ENCODE measurements at regions not wholly inside any gene's neighbourhood (a gene's known extent, or its start where the extent isn't known, plus 50 kb on each side); places are given as distances from the start of the nearest gene placed in this dataset.
A peak's percentile ranks its signal among the peaks of the same experiment; 100 is the strongest.

- ChIA-PET CTCF (ENCODE audit: low intra/inter-chr PET ratio) (no interaction called here), POLR2A (no interaction called here)
- no peaks in the 10 kb centered on the region for H3K36me3 ChIP-seq (ENCODE audit: control insufficient read depth, insufficient read depth, low read length)
- H3K4me1 ChIP-seq (replicated peaks in 1 of 2; ENCODE audit: control insufficient read depth in 2 of 2, insufficient read depth in 2 of 2, low read length in 2 of 2): no peaks in the 10 kb centered on the region
- no peak overlapping the region for H3K4me2 ChIP-seq (ENCODE audit: insufficient read depth, low read length)
- H3K4me3 ChIP-seq: no peak overlapping the region
- WGBS (ENCODE audit: insufficient coverage, low coverage, missing lambda C conversion rate): 0% methylated on average over 4 of the region's 4 CpGs
- H3K27me3 ChIP-seq (ENCODE audit: control insufficient read depth in 2 of 2, insufficient read depth in 2 of 2, low read length in 2 of 2): no peaks in the 10 kb centered on the region
- TF ChIP-seq MAFF (IDR thresholded peaks at IDR 0.05; ENCODE audit: low read length): peak; percentile 15; the same call in 1 of the 2 replicates
- peak; percentile 33; the same call in 1 of the 2 replicates for TF ChIP-seq ZNF316 (IDR thresholded peaks at IDR 0.05)
- TF ChIP-seq MAFK (IDR thresholded peaks at IDR 0.05; ENCODE audit: low read length): 0 out of 2 replicates have a peak, but pooled peaks have one; percentile 17
- 0 out of 2 replicates have a peak, but pooled peaks have one; percentile 13 for TF ChIP-seq MAFG (tag; conservative IDR thresholded peaks at IDR 0.05)
- TF ChIP-seq GABPA (tag; conservative IDR thresholded peaks at IDR 0.05; ENCODE audit: low read depth): no peak
- no peak overlapping the region for H3K27ac ChIP-seq (ENCODE audit: extremely low read depth, low read depth, low read length)
- FAIRE-seq (no peak), ATAC-seq (no peak), DNase-seq (ENCODE audit: extremely low read depth in 1 of 4, low spot score in 3 of 4) (no peak)
- no peaks in the 10 kb centered on the region for H3K9me1 ChIP-seq (ENCODE audit: control insufficient read depth, insufficient read depth, low read length)
- H3K9me3 ChIP-seq (replicated peaks; ENCODE audit: control insufficient read depth, insufficient read depth, low read depth, low read length): no peaks in the 10 kb centered on the region
- no peak overlapping the region for H2AFZ ChIP-seq (ENCODE audit: low read depth, low read length)
- no TSS peak for BruUV-seq (replicated peaks)
- no peaks in the 10 kb centered on the region for H4K20me1 ChIP-seq (replicated peaks; ENCODE audit: control insufficient read depth, insufficient read depth, low read length)
- no peaks in the 10 kb centered on the region for H3K79me2 ChIP-seq (ENCODE audit: control insufficient read depth, insufficient read depth, low read length)
- intact Hi-C loops (cut with micrococcal nuclease) (no loop called here), in situ Hi-C loops (cut with MboI) (no loop called here)
- H3K9ac ChIP-seq (ENCODE audit: insufficient read depth in 1 of 2, low read depth in 2 of 2, low read length in 2 of 2): no peak overlapping the region
These were observed 91.6 kb downstream of the FAT3 start for GRCh38 chr11:92316106-92316809.

- ChIA-PET POLR2A (no interaction called here), CTCF (ENCODE audit: low intra/inter-chr PET ratio) (no interaction called here)
- intact Hi-C loops (cut with micrococcal nuclease) (no loop called here), in situ Hi-C loops (cut with MboI) (no loop called here)
- no peak overlapping the region for H3K27ac ChIP-seq (ENCODE audit: extremely low read depth, low read depth, low read length)
- no peaks in the 10 kb centered on the region for H3K9me3 ChIP-seq (replicated peaks; ENCODE audit: control insufficient read depth, insufficient read depth, low read depth, low read length)
- H3K79me2 ChIP-seq (ENCODE audit: control insufficient read depth, insufficient read depth, low read length): no peaks in the 10 kb centered on the region
- no peak for DNase-seq (ENCODE audit: extremely low read depth in 1 of 4, low spot score in 3 of 4)
- no peaks in the 10 kb centered on the region for H3K9me1 ChIP-seq (ENCODE audit: control insufficient read depth, insufficient read depth, low read length)
- no peak for ATAC-seq
- H3K9ac ChIP-seq (ENCODE audit: insufficient read depth in 1 of 2, low read depth in 2 of 2, low read length in 2 of 2): no peak overlapping the region
- H3K27me3 ChIP-seq (ENCODE audit: control insufficient read depth in 2 of 2, insufficient read depth in 2 of 2, low read length in 2 of 2): no peaks in the 10 kb centered on the region
- no peaks in the 10 kb centered on the region for H3K4me1 ChIP-seq (replicated peaks in 1 of 2; ENCODE audit: control insufficient read depth in 2 of 2, insufficient read depth in 2 of 2, low read length in 2 of 2)
- H2AFZ ChIP-seq (ENCODE audit: low read depth, low read length): no peak overlapping the region
- H3K4me3 ChIP-seq: no peak overlapping the region
- no peak overlapping the region for H3K4me2 ChIP-seq (ENCODE audit: insufficient read depth, low read length)
- FAIRE-seq: no peak
- no peaks in the 10 kb centered on the region for H3K36me3 ChIP-seq (ENCODE audit: control insufficient read depth, insufficient read depth, low read length)
- BruUV-seq (replicated peaks): no TSS peak
- H4K20me1 ChIP-seq (replicated peaks; ENCODE audit: control insufficient read depth, insufficient read depth, low read length): no peaks in the 10 kb centered on the region
- TF ChIP-seq RREB1 (CRISPR knock-in tag; IDR thresholded peaks at IDR 0.05) (no peak), CHAMP1 (IDR thresholded peaks at IDR 0.05) (no peak)
These were observed 92.6 kb downstream of the FAT3 start for GRCh38 chr11:92317222-92317621.

Measured in K562 (cell line).